K562 (cell line): ENCODE measurements at regions not wholly inside any gene's neighbourhood (a gene's known extent, or its start where the extent isn't known, plus 50 kb on each side); places are given as distances from the start of the nearest gene placed in this dataset.

Source experiments
- ATAC-seq: fragments of 200-7000 bp; cut with Tn5 transposase; 3 replicates; pipeline ENCODE4 v1.9.1; 2020; ENCODE audit warnings: moderate library complexity
- BruUV-seq: library from RNA; stranded (reverse); fragments of 400-500 nt; replicated peaks from 2 replicates; lab custom pipeline; 2021; lab: Mats Ljungman, UMichigan
- CTCF ChIA-PET: fragments of 300-600 bp; formaldehyde crosslinking; extraction: SDS; loops from one replicate; lab custom pipeline; 2021; ENCODE audit warnings: low intra/inter-chr PET ratio; lab: Yijun Ruan, JAX
- POLR2A ChIA-PET: fragments of 300-600, 350-650 bp; sonication (Branson Sonifier 250); formaldehyde crosslinking; extraction: SDS; loops from one replicate; lab custom pipeline; 2021; ENCODE audit warnings: antibody characterized with exemption, inconsistent platforms; lab: Yijun Ruan, JAX
- DNase-seq, 4 experiments: peaks; one replicate each; pipeline versions ENCODE4 v3.0.0 to v3.0.0-alpha.2; 2011 to 2018; ENCODE audit warnings: low spot score in 3 of 4, mixed read lengths in 3 of 4; ENCODE audit errors: extremely low read depth in 1 of 4
- FAIRE-seq: peaks from 2 replicates; lab custom pipeline; 2011; peaks lifted over from hg19 to GRCh38; lab: Jason Lieb, UNC
- H2AFZ ChIP-seq: 2 replicates; pipeline ENCODE4 v1.6.0; 2011; ENCODE audit warnings: low read depth, low read length, control low read depth, inconsistent platforms
- H3K27ac ChIP-seq: fragments of 200-600 bp; 3 replicates; pipeline ENCODE4 v1.8.0; 2011; ENCODE audit warnings: low read depth, mild to moderate bottlenecking, control low read depth, inconsistent platforms, low read length, moderate library complexity, mixed read lengths; ENCODE audit errors: extremely low read depth
- H3K27me3 ChIP-seq, 2 experiments: fragments of 300-600 bp in 1 of 2; 2 replicates in 1 of 2; 3 replicates in 1 of 2; pipeline versions ENCODE4 v1.6.0 to v1.8.0; 2011; ENCODE audit warnings: inconsistent platforms in 2 of 2, low read length in 2 of 2, mild to moderate bottlenecking in 1 of 2, mixed read lengths in 1 of 2, moderate library complexity in 1 of 2; ENCODE audit not compliant: control insufficient read depth in 2 of 2, insufficient read depth in 2 of 2
- H3K36me3 ChIP-seq: fragments of 300-600 bp; 3 replicates; pipeline ENCODE4 v1.8.0; 2011; ENCODE audit warnings: mild to moderate bottlenecking, low read length, inconsistent platforms; ENCODE audit not compliant: control insufficient read depth, insufficient read depth
- H3K4me1 ChIP-seq, 2 experiments: fragments of 200-600 bp in 1 of 2; replicated peaks in 1 of 2; 2 replicates in 1 of 2; 3 replicates in 1 of 2; pipeline versions ENCODE4 v1.5.1 to v1.8.0; 2011; ENCODE audit warnings: inconsistent platforms in 2 of 2, low read length in 2 of 2, mild to moderate bottlenecking in 1 of 2, mixed read lengths in 1 of 2, moderate library complexity in 1 of 2; ENCODE audit not compliant: control insufficient read depth in 2 of 2, insufficient read depth in 2 of 2
- H3K4me2 ChIP-seq: 2 replicates; pipeline ENCODE4 v1.6.1; 2011; ENCODE audit warnings: low read length, control low read depth, inconsistent platforms, mixed read lengths; ENCODE audit not compliant: insufficient read depth
- H3K4me3 ChIP-seq: fragments of 200-600 bp; sonication (generic), shearing (Covaris generic); 2 replicates; pipeline ENCODE4 v1.5.1; 2016; ENCODE audit warnings: control low read depth, inconsistent platforms
- H3K79me2 ChIP-seq: fragments of 200-600 bp; 3 replicates; pipeline ENCODE4 v1.8.0; 2011; ENCODE audit warnings: low read length, inconsistent platforms; ENCODE audit not compliant: control insufficient read depth, insufficient read depth
- H3K9ac ChIP-seq, 2 experiments: 2 replicates each; pipeline versions ENCODE4 v1.6.0 to v1.6.1; 2011; ENCODE audit warnings: low read depth in 2 of 2, low read length in 2 of 2, control low read depth in 1 of 2, inconsistent platforms in 1 of 2, mild to moderate bottlenecking in 1 of 2, mixed read lengths in 1 of 2; ENCODE audit not compliant: insufficient read depth in 1 of 2
- H3K9me1 ChIP-seq: one replicate; pipeline ENCODE4 v1.6.0; 2011; ENCODE audit warnings: inconsistent platforms, mild to moderate bottlenecking, low read length, moderate library complexity; ENCODE audit not compliant: control insufficient read depth, insufficient read depth
- H3K9me3 ChIP-seq: replicated peaks from 2 replicates; pipeline ENCODE4 v1.5.1; 2011; ENCODE audit warnings: low read depth, low read length, inconsistent platforms; ENCODE audit not compliant: control insufficient read depth, insufficient read depth
- H4K20me1 ChIP-seq: replicated peaks from 2 replicates; pipeline ENCODE4 v1.6.1; 2011; ENCODE audit warnings: low read length, inconsistent platforms, mixed read lengths; ENCODE audit not compliant: control insufficient read depth, insufficient read depth
- GATAD2B ChIP-seq: fragments of 450-650 bp; IDR thresholded peaks from 2 replicates; pipeline ENCODE4 v1.6.1; 2017; ENCODE audit warnings: mild to moderate bottlenecking, borderline replicate concordance
- KAT7 ChIP-seq: sonication (generic); formaldehyde crosslinking; IDR thresholded peaks from 2 replicates; pipeline ENCODE4 v1.8.0; 2022; ENCODE audit warnings: missing genetic modification reagents, mild to moderate bottlenecking, borderline replicate concordance
- ZBTB40 ChIP-seq, 2 experiments: fragments of 450-650 bp in 1 of 2; sonication (generic) in 1 of 2; formaldehyde crosslinking in 1 of 2; IDR thresholded peaks; 2 replicates each; pipeline versions ENCODE4 v1.7.1 to v1.9.0; 2016 to 2022; ENCODE audit warnings: inconsistent platforms in 1 of 2, mild to moderate bottlenecking in 1 of 2, missing genetic modification reagents in 1 of 2
- WGBS: fragments of 100-300 bp; shearing (Covaris generic); methylation state at CpG from one replicate; pipeline ENCODE4 v1.1.6; 2016; ENCODE audit warnings: low coverage, mixed read lengths; ENCODE audit not compliant: insufficient coverage; ENCODE audit errors: missing lambda C conversion rate; 5-methylcytosine and 5-hydroxymethylcytosine counted together
- in situ Hi-C: fragments of 300-500 bp; cut with MboI; formaldehyde crosslinking; loops from 4 replicates; pipeline ENCODE4 v1.15.0; 2018; ENCODE audit warnings: inconsistent platforms, mixed read lengths
- intact Hi-C: fragments of 100-400 bp; cut with micrococcal nuclease; formaldehyde crosslinking; loops from 2 replicates; pipeline ENCODE4 v1.14.2; 2022

GRCh38 chr2:53423465-53423864 is 344.1 kb upstream of the CHAC2 start:
- FAIRE-seq (no peak), DNase-seq (no peak), ATAC-seq (no peak)
- Histone ChIP-seq H3K4me2 (no peak overlapping the region), H3K4me1 (no peaks in the 10 kb centered on the region), H3K9me3 (no peaks in the 10 kb centered on the region), H3K27ac (no peak overlapping the region), H3K9ac (no peak overlapping the region), H3K27me3 (no peaks in the 10 kb centered on the region), H4K20me1 (no peaks in the 10 kb centered on the region), H3K4me3 (no peak overlapping the region), H3K79me2 (no peaks in the 10 kb centered on the region), H3K36me3 (no peaks in the 10 kb centered on the region), H2AFZ (no peak overlapping the region), H3K9me1 (no peaks in the 10 kb centered on the region)
- ChIA-PET POLR2A (interaction anchor here (0.6 kb wide), 2 partner anchors 382 to 584 kb away, joined by 3 to 4 read pairs; no protein-coding TSS in a partner anchor), CTCF (no interaction called here)
- no TSS peak for BruUV-seq
- in situ Hi-C loops = no loop called here
- intact Hi-C loops = loop anchor here (10.0 kb wide), 2 partner anchors 311 to 401 kb away; no protein-coding TSS in a partner anchor
- 3% methylated on average over 3 of the region's 3 CpGs for WGBS
- TF ChIP-seq GATAD2B (no peak), ZBTB40 (IDR thresholded peaks at IDR 0.05) (no peak), ZBTB40 (CRISPR knock-in tag; IDR thresholded peaks at IDR 0.05) (no peak), KAT7 (no peak)
